H9 (cell line): ENCODE measurements at regions not wholly inside any gene's neighbourhood (a gene's known extent, or its start where the extent isn't known, plus 50 kb on each side); places are given as distances from the start of the nearest gene placed in this dataset.

ENCODE experiments used
- DNase-seq: peaks from one replicate; pipeline ENCODE4 v3.0.0-alpha.2; 2017
- H2AFZ ChIP-seq: one replicate; pipeline ENCODE4 v1.6.1; 2013; ENCODE audit warnings: mild to moderate bottlenecking, low read length, control low read depth, moderate library complexity
- H2AK5ac ChIP-seq: 2 replicates; pipeline ENCODE4 v1.6.1; 2013; ENCODE audit warnings: low read length, control low read depth, mixed read lengths; ENCODE audit not compliant: insufficient read length
- H2BK120ac ChIP-seq: one replicate; pipeline ENCODE4 v1.6.1; 2013; ENCODE audit warnings: low read depth, mild to moderate bottlenecking, low read length, control low read depth, inconsistent platforms; ENCODE audit not compliant: poor library complexity, severe bottlenecking
- H2BK12ac ChIP-seq: 2 replicates; pipeline ENCODE4 v1.6.1; 2013; ENCODE audit warnings: low read length, control low read depth, mixed read lengths, low read depth; ENCODE audit not compliant: insufficient read length
- H2BK15ac ChIP-seq: 2 replicates; pipeline ENCODE4 v1.6.1; 2013; ENCODE audit warnings: low read depth, low read length, control low read depth
- H2BK20ac ChIP-seq: one replicate; pipeline ENCODE4 v1.6.1; 2013; ENCODE audit warnings: low read depth, mild to moderate bottlenecking, low read length, control low read depth, inconsistent platforms; ENCODE audit not compliant: poor library complexity, severe bottlenecking
- H2BK5ac ChIP-seq: 2 replicates; pipeline ENCODE4 v1.6.1; 2013; ENCODE audit warnings: low read length, control low read depth, mixed read lengths; ENCODE audit not compliant: insufficient read length
- H3K14ac ChIP-seq: 2 replicates; pipeline ENCODE4 v1.6.1; 2013; ENCODE audit warnings: low read length, control low read depth; ENCODE audit not compliant: insufficient read depth
- H3K18ac ChIP-seq: 2 replicates; pipeline ENCODE4 v1.6.1; 2013; ENCODE audit warnings: low read depth, mild to moderate bottlenecking, mixed read lengths, low read length, control low read depth; ENCODE audit not compliant: insufficient read length
- H3K23ac ChIP-seq: 2 replicates; pipeline ENCODE4 v1.6.1; 2013; ENCODE audit warnings: low read length, control low read depth, mixed read lengths, low read depth; ENCODE audit not compliant: insufficient read length
- H3K23me2 ChIP-seq: 2 replicates; pipeline ENCODE4 v1.6.1; 2013; ENCODE audit warnings: low read depth, mild to moderate bottlenecking, mixed read lengths, low read length, control low read depth; ENCODE audit not compliant: insufficient read length, poor library complexity, severe bottlenecking
- H3K27ac ChIP-seq: 2 replicates; pipeline ENCODE4 v1.5.1; 2013; ENCODE audit warnings: low read length, control low read depth, mixed read lengths, low read depth; ENCODE audit not compliant: insufficient read length
- H3K27me3 ChIP-seq: 2 replicates; pipeline ENCODE4 v1.6.1; 2013; ENCODE audit warnings: low read length, control low read depth, inconsistent platforms; ENCODE audit not compliant: insufficient read depth
- H3K4ac ChIP-seq: 2 replicates; pipeline ENCODE4 v1.6.1; 2013; ENCODE audit warnings: low read depth, mild to moderate bottlenecking, control low read depth, inconsistent platforms, low read length, moderate library complexity
- H3K4me1 ChIP-seq: 2 replicates; pipeline ENCODE4 v1.6.1; 2013; ENCODE audit warnings: low read length, control low read depth, inconsistent platforms; ENCODE audit not compliant: insufficient read depth
- H3K4me2 ChIP-seq: 2 replicates; pipeline ENCODE4 v1.6.1; 2013; ENCODE audit warnings: low read length, control low read depth, mixed read lengths; ENCODE audit not compliant: insufficient read length, insufficient read depth
- H3K56ac ChIP-seq: 2 replicates; pipeline ENCODE4 v1.6.1; 2013; ENCODE audit warnings: low read depth, mild to moderate bottlenecking, mixed read lengths, low read length, control low read depth; ENCODE audit not compliant: insufficient read length
- H3K79me1 ChIP-seq: 2 replicates; pipeline ENCODE4 v1.6.1; 2013; ENCODE audit warnings: low read depth, mild to moderate bottlenecking, moderate library complexity, low read length, control low read depth, inconsistent platforms; ENCODE audit not compliant: insufficient read depth, poor library complexity, severe bottlenecking
- H3K79me2 ChIP-seq: 2 replicates; pipeline ENCODE4 v1.6.1; 2013; ENCODE audit warnings: low read length, control low read depth, inconsistent platforms; ENCODE audit not compliant: insufficient read depth
- H3K9ac ChIP-seq: 2 replicates; pipeline ENCODE4 v1.6.1; 2013; ENCODE audit warnings: low read length, control low read depth, mixed read lengths; ENCODE audit not compliant: insufficient read length; ENCODE audit errors: extremely low read depth
- H3K9me3 ChIP-seq: one replicate; pipeline ENCODE4 v1.6.1; 2013; ENCODE audit warnings: low read depth, low read length, inconsistent platforms; ENCODE audit not compliant: control insufficient read depth
- H3T11ph ChIP-seq: one replicate; pipeline ENCODE4 v1.6.1; 2013; ENCODE audit warnings: mild to moderate bottlenecking, low read length, control low read depth, inconsistent platforms
- H4K20me1 ChIP-seq: one replicate; pipeline ENCODE4 v1.6.1; 2013; ENCODE audit not compliant: control insufficient read depth, insufficient read length, insufficient read depth
- H4K5ac ChIP-seq: 2 replicates; pipeline ENCODE4 v1.6.1; 2013; ENCODE audit warnings: low read depth, mild to moderate bottlenecking, mixed read lengths, low read length, control low read depth; ENCODE audit not compliant: insufficient read length
- H4K8ac ChIP-seq: replicated peaks from 2 replicates; pipeline ENCODE4 v1.6.1; 2013; ENCODE audit warnings: low read length, control low read depth, mixed read lengths, low read depth; ENCODE audit not compliant: insufficient read length
- H4K91ac ChIP-seq: 2 replicates; pipeline ENCODE4 v1.6.1; 2013; ENCODE audit warnings: low read depth, mild to moderate bottlenecking, moderate library complexity, mixed read lengths, low read length, control low read depth; ENCODE audit not compliant: insufficient read length
- H3K27ac Mint-ChIP-seq, 3 experiments: 2 replicates in 2 of 3; 3 replicates in 1 of 3; pipeline ENCODE4 v1.8.0; 2020 to 2021; ENCODE audit warnings: mixed read lengths in 3 of 3, mild to moderate bottlenecking in 1 of 3, moderate library complexity in 1 of 3
- H3K27me3 Mint-ChIP-seq: 2 replicates; pipeline ENCODE4 v1.8.0; 2021; ENCODE audit warnings: low read depth, mild to moderate bottlenecking, moderate library complexity, mixed read lengths
- H3K36me3 Mint-ChIP-seq, 3 experiments: 2 replicates in 2 of 3; 3 replicates in 1 of 3; pipeline ENCODE4 v1.8.0; 2020 to 2021; ENCODE audit warnings: low read depth in 3 of 3, mixed read lengths in 3 of 3; ENCODE audit not compliant: insufficient read depth in 1 of 3
- H3K4me1 Mint-ChIP-seq, 2 experiments: 2 replicates each; pipeline ENCODE4 v1.8.0; 2020; ENCODE audit warnings: mixed read lengths in 2 of 2
- H3K4me3 Mint-ChIP-seq, 2 experiments: 2 replicates in 1 of 2; 3 replicates in 1 of 2; pipeline ENCODE4 v1.8.0; 2020 to 2021; ENCODE audit warnings: mild to moderate bottlenecking in 2 of 2, mixed read lengths in 2 of 2, moderate library complexity in 1 of 2
- H3K9me3 Mint-ChIP-seq, 2 experiments: 2 replicates in 1 of 2; 3 replicates in 1 of 2; pipeline ENCODE4 v1.8.0; 2020; ENCODE audit warnings: mild to moderate bottlenecking in 2 of 2, mixed read lengths in 2 of 2, moderate library complexity in 1 of 2
- WGBS: extraction: QIAGEN DNeasy Blood & Tissue Kit; methylation state at CpG from one replicate; pipeline ENCODE4 v1.1.7; 2013; ENCODE audit warnings: missing lambda C conversion rate, low lambda C conversion rate, mixed read lengths; ENCODE audit not compliant: insufficient read length; ENCODE audit errors: extremely low coverage; 5-methylcytosine and 5-hydroxymethylcytosine counted together
- TF ChIP-seq, protein P1 (sequence below): fragments of 200-600 bp; sonication (generic); conservative IDR thresholded peaks from 3 replicates; pipeline ENCODE4 v1.8.0; 2021; ENCODE audit warnings: antibody characterized with exemption, mild to moderate bottlenecking

GRCh38 chr2:45103351-45104345 is 94.4 kb upstream of the SIX2 start:
- H2BK12ac ChIP-seq = no peak overlapping the region
- H4K91ac ChIP-seq = no peak overlapping the region
- Mint-ChIP-seq H3K4me3 (no peak overlapping the region), H3K9me3 (no peaks in the 10 kb centered on the region), H3K27me3 (no peaks in the 10 kb centered on the region), H3K36me3 (no peaks in the 10 kb centered on the region), H3K27ac (no peak overlapping the region), H3K4me1 (peaks cover 4 to 6% of the 10 kb centered on the region in 2 experiments; a peak in 2 of 4 replicates)
- no peaks in the 10 kb centered on the region for H3K27me3 ChIP-seq
- no peak overlapping the region for H3K27ac ChIP-seq
- H2AFZ ChIP-seq = no peak overlapping the region
- WGBS = no CpG with 5 or more reads among the region's 8 CpGs
- no peak overlapping the region for H3K14ac ChIP-seq
- no peak overlapping the region for H3K4me2 ChIP-seq
- H3T11ph ChIP-seq = no peak overlapping the region
- no peak overlapping the region for H3K23ac ChIP-seq
- H4K5ac ChIP-seq = no peak overlapping the region
- H3K9me3 ChIP-seq = no peaks in the 10 kb centered on the region
- H2BK15ac ChIP-seq = no peak overlapping the region
- no peak overlapping the region for H3K4ac ChIP-seq
- H2AK5ac ChIP-seq = no peak overlapping the region
- H3K9ac ChIP-seq = no peak overlapping the region
- H2BK20ac ChIP-seq = no peak overlapping the region
- no peak overlapping the region for H2BK5ac ChIP-seq
- no peak overlapping the region for H3K18ac ChIP-seq
- H3K23me2 ChIP-seq = no peaks in the 10 kb centered on the region
- no peak overlapping the region for H4K8ac ChIP-seq
- H3K79me2 ChIP-seq = no peaks in the 10 kb centered on the region
- H4K20me1 ChIP-seq = no peaks in the 10 kb centered on the region
- no peak for DNase-seq
- H3K4me1 ChIP-seq = no peaks in the 10 kb centered on the region; the same call in 1 of the 2 replicates
- no peaks in the 10 kb centered on the region for H3K79me1 ChIP-seq
- H2BK120ac ChIP-seq = no peak overlapping the region
- TF ChIP-seq, protein P1, sequence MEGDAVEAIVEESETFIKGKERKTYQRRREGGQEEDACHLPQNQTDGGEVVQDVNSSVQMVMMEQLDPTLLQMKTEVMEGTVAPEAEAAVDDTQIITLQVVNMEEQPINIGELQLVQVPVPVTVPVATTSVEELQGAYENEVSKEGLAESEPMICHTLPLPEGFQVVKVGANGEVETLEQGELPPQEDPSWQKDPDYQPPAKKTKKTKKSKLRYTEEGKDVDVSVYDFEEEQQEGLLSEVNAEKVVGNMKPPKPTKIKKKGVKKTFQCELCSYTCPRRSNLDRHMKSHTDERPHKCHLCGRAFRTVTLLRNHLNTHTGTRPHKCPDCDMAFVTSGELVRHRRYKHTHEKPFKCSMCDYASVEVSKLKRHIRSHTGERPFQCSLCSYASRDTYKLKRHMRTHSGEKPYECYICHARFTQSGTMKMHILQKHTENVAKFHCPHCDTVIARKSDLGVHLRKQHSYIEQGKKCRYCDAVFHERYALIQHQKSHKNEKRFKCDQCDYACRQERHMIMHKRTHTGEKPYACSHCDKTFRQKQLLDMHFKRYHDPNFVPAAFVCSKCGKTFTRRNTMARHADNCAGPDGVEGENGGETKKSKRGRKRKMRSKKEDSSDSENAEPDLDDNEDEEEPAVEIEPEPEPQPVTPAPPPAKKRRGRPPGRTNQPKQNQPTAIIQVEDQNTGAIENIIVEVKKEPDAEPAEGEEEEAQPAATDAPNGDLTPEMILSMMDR = no peak
- H3K56ac ChIP-seq = no peak overlapping the region
